ENCODE measurements at regions not wholly inside any gene's neighbourhood (a gene's known extent, or its start where the extent isn't known, plus 50 kb on each side); places are given as distances from the start of the nearest gene placed in this dataset.
A peak's percentile ranks its signal among the peaks of the same experiment; 100 is the strongest.

GRCh38 chr9:102832814-102833213, 162.3 kb upstream of the CYLC2 start:
- no peaks in the 10 kb centered on the region for H3K79me2 ChIP-seq (ENCODE audit: control insufficient read depth in 1 of 2, insufficient read depth in 2 of 2, low read length in 2 of 2)
- no peak overlapping the region for H2BK5ac ChIP-seq (ENCODE audit: low read depth, low read length)
- H2BK20ac ChIP-seq (ENCODE audit: low read length) = no peak overlapping the region
- no peak overlapping the region for H3K23ac ChIP-seq (ENCODE audit: insufficient read length)
- DNase-seq (ENCODE audit: low read depth in 1 of 2, low spot score in 2 of 2) (no peak), FAIRE-seq (no peak)
- no peak overlapping the region for H3K9ac ChIP-seq (replicated peaks in 1 of 4; ENCODE audit: extremely low read depth in 1 of 4, low read depth in 3 of 4, low read length in 3 of 4)
- no peak overlapping the region for H3K4me3 ChIP-seq (ENCODE audit: extremely low read depth in 1 of 4, insufficient read depth in 2 of 4, low read depth in 3 of 4, low read length in 4 of 4)
- no peak overlapping the region for H3K56ac ChIP-seq (replicated peaks; ENCODE audit: insufficient read length, low read depth, low read length)
- no peak overlapping the region for H2AK5ac ChIP-seq (ENCODE audit: low read depth, low read length)
- no peak overlapping the region for H2BK120ac ChIP-seq (replicated peaks; ENCODE audit: low read depth, low read length)
- no peak overlapping the region for H4K5ac ChIP-seq (ENCODE audit: insufficient read length, low read depth, low read length)
- POLR2A ChIA-PET (ENCODE audit: partially characterized antibody) = no interaction called here
- H3K27ac ChIP-seq (ENCODE audit: low read depth, low read length) = no peak overlapping the region
- H2BK15ac ChIP-seq (ENCODE audit: low read length) = no peak overlapping the region
- no peak overlapping the region for H3K14ac ChIP-seq (ENCODE audit: insufficient read length)
- H2AFZ ChIP-seq (ENCODE audit: low read length) = no peak overlapping the region
- 84% methylated on average over 3 of the region's 3 CpGs; no CpG with 5 or more reads in 1 of the 2 experiments for whole genome bisulfite sequencing, 2 experiments (ENCODE audit: extremely low coverage in 1 of 2, insufficient coverage in 1 of 2, insufficient read length in 1 of 2, insufficient replicate concordance in 2 of 2, low coverage in 1 of 2, low lambda C conversion rate in 2 of 2, missing lambda C conversion rate in 1 of 2)
- H4K91ac ChIP-seq (replicated peaks; ENCODE audit: insufficient read length, low read length) = no peak overlapping the region
- H3K4me1 ChIP-seq (replicated peaks in 1 of 4; ENCODE audit: control insufficient read depth in 3 of 4, insufficient read depth in 4 of 4, low read length in 3 of 4) = no peaks in the 10 kb centered on the region
- CTCF ChIA-PET (ENCODE audit: partially characterized antibody) = no interaction called here
- H3K23me2 ChIP-seq (ENCODE audit: low read depth, low read length) = no peaks in the 10 kb centered on the region
- H3K36me3 ChIP-seq (ENCODE audit: control insufficient read depth in 2 of 4, insufficient read depth in 4 of 4, low read length in 3 of 4) = no peaks in the 10 kb centered on the region
- TF ChIP-seq BACH1 (IDR thresholded peaks at IDR 0.05; ENCODE audit: low read length) = no peak
- TF ChIP-seq RAD21 (IDR thresholded peaks at IDR 0.05 in 1 of 2, conservative IDR thresholded peaks at IDR 0.05 in 1 of 2; ENCODE audit: low read depth in 2 of 2, low read length in 2 of 2) = peak in 1 of 2 experiments; percentile 35; a peak in 2 of 4 replicates
- no peak for TF ChIP-seq HDAC2 (IDR thresholded peaks at IDR 0.05; ENCODE audit: borderline replicate concordance in 1 of 2, low read depth in 2 of 2, low read length in 2 of 2)
- TF ChIP-seq SIN3A (conservative IDR thresholded peaks at IDR 0.05 in 1 of 2, IDR thresholded peaks at IDR 0.05 in 1 of 2; ENCODE audit: low read depth in 1 of 2, low read length in 2 of 2) = no peak
- no peak for TF ChIP-seq TEAD4 (IDR thresholded peaks at IDR 0.05; ENCODE audit: low read depth, low read length)
- TF ChIP-seq CTCF (IDR thresholded peaks at IDR 0.05; ENCODE audit: control extremely low read depth in 1 of 3, insufficient read depth in 1 of 3, low read depth in 1 of 3, low read length in 3 of 3) = peak in 1 of 3 experiments; percentile 9; a peak in 1 of 4 replicates
- no peaks in the 10 kb centered on the region for H3K79me1 ChIP-seq (ENCODE audit: low read depth, low read length)
- H3K4me2 ChIP-seq (ENCODE audit: insufficient read depth in 1 of 2, low read depth in 2 of 2, low read length in 2 of 2) = no peak overlapping the region
- no peaks in the 10 kb centered on the region for H4K20me1 ChIP-seq (replicated peaks in 1 of 2; ENCODE audit: control insufficient read depth in 1 of 2, insufficient read depth in 2 of 2, low read length in 2 of 2)
- no peak overlapping the region for H3K4ac ChIP-seq (replicated peaks; ENCODE audit: insufficient read length, low read depth, low read length)
- H3K9me3 ChIP-seq (ENCODE audit: insufficient read depth in 2 of 2, low read depth in 1 of 2, low read length in 1 of 2) = no peaks in the 10 kb centered on the region
- no peaks in the 10 kb centered on the region for H3K27me3 ChIP-seq (replicated peaks in 1 of 4; ENCODE audit: control insufficient read depth in 3 of 4, extremely low read depth in 1 of 4, insufficient read depth in 3 of 4, low read length in 3 of 4)
- no peak overlapping the region for H3K18ac ChIP-seq (ENCODE audit: extremely low read depth, low read length)
- H2BK12ac ChIP-seq (ENCODE audit: low read depth, low read length) = no peak overlapping the region
- H4K8ac ChIP-seq (ENCODE audit: extremely low read depth, insufficient read depth, low read length) = no peak overlapping the region

All from H1 (cell line).